Right lobe of liver (tissue), 6 donors: ENCODE measurements at regions not wholly inside any gene's neighbourhood (a gene's known extent, or its start where the extent isn't known, plus 50 kb on each side); places are given as distances from the start of the nearest gene placed in this dataset.
A peak's percentile ranks its signal among the peaks of the same experiment; 100 is the strongest.

Experiments used
- ATAC-seq, 4 donors: fragments of 200-7000 bp; cut with Tn5 transposase; one replicate each; pipeline ENCODE4 v1.9.1; 2020; ENCODE audit warnings: mild to moderate bottlenecking in 4 of 4, moderate library complexity in 4 of 4
- DNase-seq, 3 donors: peaks; one replicate each; pipeline ENCODE4 v3.0.0-alpha.2; 2020
- H3K27ac ChIP-seq, 3 donors: fragments of 200-600 bp; one replicate each; pipeline ENCODE4 v1.8.0; 2022
- H3K27me3 ChIP-seq, 2 donors: fragments of 200-600 bp; one replicate each; pipeline ENCODE4 v1.8.0; 2022
- H3K36me3 ChIP-seq, 4 donors: fragments of 200-600 bp; sonication (generic) in 1 of 4; one replicate each; pipeline versions ENCODE4 v1.5.1 to v1.8.0; 2017 to 2022; ENCODE audit warnings: control low read depth in 1 of 4
- H3K4me1 ChIP-seq, 4 donors: fragments of 200-600 bp; sonication (generic) in 1 of 4; one replicate each; pipeline versions ENCODE4 v1.5.1 to v1.8.0; 2017 to 2022; ENCODE audit warnings: control low read depth in 1 of 4
- H3K4me3 ChIP-seq, 3 donors: fragments of 200-600 bp; one replicate each; pipeline ENCODE4 v1.8.0; 2022
- H3K9me3 ChIP-seq, 4 donors: fragments of 200-600 bp; sonication (generic) in 1 of 4; one replicate each; pipeline versions ENCODE4 v1.5.1 to v1.8.0; 2017 to 2022; ENCODE audit warnings: control low read depth in 1 of 4
- POLR2A ChIP-seq: fragments of 450-650 bp; IDR thresholded peaks from one replicate; pipeline ENCODE4 v1.6.1; 2017; ENCODE audit warnings: antibody characterized with exemption, mild to moderate bottlenecking
- WGBS: methylation state at CpG from one replicate; pipeline ENCODE4 v1.1.6; 2018; ENCODE audit warnings: low coverage, low lambda C conversion rate; ENCODE audit not compliant: insufficient coverage; ENCODE audit errors: missing lambda C conversion rate; 5-methylcytosine and 5-hydroxymethylcytosine counted together
- intact Hi-C, 2 donors: fragments of 100-400 bp; cut with DNase I; formaldehyde crosslinking; loops; one replicate each; pipeline versions ENCODE4 v1.11.2 to v1.14.1; 2022
- TF ChIP-seq, protein P1 (sequence below), 4 donors: fragments of 200-600 bp in 3 of 4; fragments of 450-650 bp in 1 of 4; IDR thresholded peaks; one replicate each; pipeline versions ENCODE4 v1.5.1 to v1.8.0; 2016 to 2022; ENCODE audit warnings: antibody characterized with exemption in 4 of 4, mild to moderate bottlenecking in 2 of 4
- donor health status: DM: no; HTN: yes; CAD: no.
- donor health status: DM: no; HTN: no; CAD: no.
- donor health status: DM: no; HTN: no; CAD: no.
- donor health status: DM: no; HTN: yes; CAD: no.
- donor health status: DM: no; HTN: yes; CAD: no.

DNA sequence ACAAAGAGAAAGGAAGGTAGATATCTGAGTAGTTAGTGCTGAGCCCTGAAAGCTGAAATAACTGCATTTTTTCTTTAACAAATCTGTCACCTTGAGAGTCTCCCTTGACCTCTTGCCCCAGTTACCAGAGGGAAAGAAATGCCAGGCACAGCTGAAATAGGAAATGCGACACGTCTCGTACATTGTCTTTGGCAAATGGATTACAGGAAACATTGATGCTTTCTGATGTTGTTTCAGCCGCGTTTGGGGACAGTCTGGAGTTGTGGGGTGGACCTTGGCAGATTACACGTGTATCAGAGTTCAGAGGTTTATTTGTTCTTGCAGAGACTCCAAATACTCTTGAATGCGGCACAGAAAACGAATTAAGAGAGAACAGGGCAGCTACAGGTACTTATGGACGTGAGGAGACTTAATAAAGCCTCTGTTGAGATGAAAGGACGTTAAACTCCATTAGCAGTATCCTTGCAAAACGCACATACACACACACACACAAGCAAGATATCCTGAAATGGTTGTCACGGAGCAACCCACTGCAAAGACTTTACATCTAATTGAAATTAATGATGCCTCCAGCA is 272.8 kb upstream of the RORA start:
- ATAC-seq (peak; percentile 85 to 87 (median 86)), DNase-seq (peak in 1 of 3 donors; percentile 64)
- intact Hi-C loops = no loop called here
- H3K27ac ChIP-seq = peak overlapping the region; percentile 10 to 71 (median 25)
- 46% methylated on average over 11 of the region's 12 CpGs for WGBS
- H3K4me1 ChIP-seq = peaks cover 0 to 31% (median 13%) of the 10 kb centered on the region in 4 donors
- no peaks in the 10 kb centered on the region for H3K9me3 ChIP-seq
- no peak overlapping the region for H3K4me3 ChIP-seq
- H3K36me3 ChIP-seq = no peaks in the 10 kb centered on the region
- TF ChIP-seq POLR2A = no peak
- TF ChIP-seq, protein P1, sequence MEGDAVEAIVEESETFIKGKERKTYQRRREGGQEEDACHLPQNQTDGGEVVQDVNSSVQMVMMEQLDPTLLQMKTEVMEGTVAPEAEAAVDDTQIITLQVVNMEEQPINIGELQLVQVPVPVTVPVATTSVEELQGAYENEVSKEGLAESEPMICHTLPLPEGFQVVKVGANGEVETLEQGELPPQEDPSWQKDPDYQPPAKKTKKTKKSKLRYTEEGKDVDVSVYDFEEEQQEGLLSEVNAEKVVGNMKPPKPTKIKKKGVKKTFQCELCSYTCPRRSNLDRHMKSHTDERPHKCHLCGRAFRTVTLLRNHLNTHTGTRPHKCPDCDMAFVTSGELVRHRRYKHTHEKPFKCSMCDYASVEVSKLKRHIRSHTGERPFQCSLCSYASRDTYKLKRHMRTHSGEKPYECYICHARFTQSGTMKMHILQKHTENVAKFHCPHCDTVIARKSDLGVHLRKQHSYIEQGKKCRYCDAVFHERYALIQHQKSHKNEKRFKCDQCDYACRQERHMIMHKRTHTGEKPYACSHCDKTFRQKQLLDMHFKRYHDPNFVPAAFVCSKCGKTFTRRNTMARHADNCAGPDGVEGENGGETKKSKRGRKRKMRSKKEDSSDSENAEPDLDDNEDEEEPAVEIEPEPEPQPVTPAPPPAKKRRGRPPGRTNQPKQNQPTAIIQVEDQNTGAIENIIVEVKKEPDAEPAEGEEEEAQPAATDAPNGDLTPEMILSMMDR (IDR thresholded peaks at IDR 0.05) = no peak
- no peaks in the 10 kb centered on the region for H3K27me3 ChIP-seq

DNA sequence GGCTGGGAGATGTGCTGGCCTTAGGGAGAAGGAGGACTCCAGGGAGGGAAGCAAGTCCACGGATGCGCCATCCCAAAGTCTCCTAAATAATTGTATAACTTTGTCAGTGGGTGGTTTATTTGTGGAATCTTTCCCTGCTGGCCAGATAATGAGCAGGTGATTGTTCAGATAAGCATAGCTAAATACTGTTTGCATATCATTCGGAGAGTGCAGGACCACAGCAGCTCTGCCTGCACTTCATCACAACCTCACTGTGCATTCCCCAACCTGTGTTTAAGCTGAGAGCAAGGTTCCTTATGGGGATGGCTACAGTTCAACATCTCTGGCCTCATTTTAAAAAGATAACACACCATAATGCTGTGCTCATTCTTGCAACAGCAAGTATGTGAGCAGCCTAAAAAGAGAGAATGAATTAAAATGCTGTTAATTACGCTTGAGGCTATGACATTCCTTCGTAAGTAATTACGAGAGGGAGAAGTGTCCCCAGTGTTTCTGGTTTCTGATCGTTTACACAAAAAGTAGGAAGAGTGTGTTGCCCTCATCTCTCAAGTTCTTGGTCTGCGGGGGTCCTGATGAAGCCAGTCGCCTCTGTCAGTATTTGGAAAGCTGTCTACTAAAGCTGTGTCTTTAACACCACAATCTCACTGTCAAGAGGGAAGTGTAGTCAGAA is 272.0 kb upstream of the RORA start:
- Histone ChIP-seq H3K4me3 (no peak overlapping the region), H3K27me3 (no peaks in the 10 kb centered on the region), H3K27ac (peak overlapping the region; percentile 10 to 71 (median 16)), H3K9me3 (no peaks in the 10 kb centered on the region), H3K36me3 (no peaks in the 10 kb centered on the region), H3K4me1 (peaks cover 0 to 31% (median 13%) of the 10 kb centered on the region in 4 donors)
- peak in 3 of 4 donors; percentile 9 to 30 (median 22) for ATAC-seq
- 84% methylated on average over 9 of the region's 9 CpGs for WGBS
- intact Hi-C loops = no loop called here
- no peak for DNase-seq
- no peak for TF ChIP-seq POLR2A
- TF ChIP-seq, protein P1 (IDR thresholded peaks at IDR 0.05) = no peak

DNA sequence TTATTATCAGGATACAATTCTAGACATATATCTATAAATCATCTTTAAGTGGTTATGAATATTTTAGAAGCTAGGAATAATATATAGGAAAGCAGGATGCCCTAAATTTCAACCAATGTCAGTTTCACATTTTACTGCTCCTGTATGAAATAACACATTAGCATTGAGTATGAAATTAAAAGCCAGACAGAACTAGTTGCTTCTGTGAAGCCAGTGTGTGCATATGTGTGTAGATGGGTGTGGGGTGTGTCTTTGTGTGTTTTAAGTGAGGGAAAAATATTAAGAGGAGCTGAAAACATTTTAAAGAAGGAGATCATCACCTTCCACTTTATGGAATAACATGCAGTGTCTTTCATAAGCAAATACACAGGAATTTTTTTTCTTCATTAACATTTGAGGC is 271.4 kb upstream of the RORA start:
- DNase-seq = no peak
- no peak overlapping the region for H3K27ac ChIP-seq
- H3K4me1 ChIP-seq = peaks cover 0 to 31% (median 13%) of the 10 kb centered on the region in 4 donors
- H3K36me3 ChIP-seq = no peaks in the 10 kb centered on the region
- intact Hi-C loops = no loop called here
- no peaks in the 10 kb centered on the region for H3K27me3 ChIP-seq
- H3K4me3 ChIP-seq = no peak overlapping the region
- H3K9me3 ChIP-seq = no peaks in the 10 kb centered on the region
- TF ChIP-seq, protein P1 (IDR thresholded peaks at IDR 0.05) = no peak
- no peak for TF ChIP-seq POLR2A
- ATAC-seq = no peak

DNA sequence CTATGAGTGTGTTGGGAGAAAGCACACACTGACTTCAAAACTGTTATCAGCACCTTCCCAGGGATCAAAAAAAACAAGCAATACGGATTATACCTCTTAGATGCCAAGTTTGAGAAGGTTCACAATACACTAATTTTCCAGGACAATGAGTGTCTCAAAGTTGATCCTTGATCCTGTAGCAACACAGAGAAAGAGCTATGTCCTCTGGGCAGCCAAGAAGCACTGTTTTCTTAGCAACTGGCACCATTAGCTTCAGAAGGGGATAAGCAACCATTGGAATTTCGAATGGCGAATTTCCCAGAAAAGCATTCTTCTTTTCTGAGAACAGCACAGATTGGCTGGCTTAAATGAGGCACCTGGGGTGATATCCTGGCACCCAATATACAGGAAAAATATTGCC is 270.3 kb upstream of the RORA start:
- Histone ChIP-seq H3K4me1 (peaks cover 0 to 31% (median 13%) of the 10 kb centered on the region in 4 donors), H3K4me3 (no peak overlapping the region), H3K36me3 (no peaks in the 10 kb centered on the region), H3K27ac (no peak overlapping the region), H3K9me3 (no peaks in the 10 kb centered on the region), H3K27me3 (no peaks in the 10 kb centered on the region)
- ATAC-seq (no peak), DNase-seq (no peak)
- intact Hi-C loops = no loop called here
- TF ChIP-seq POLR2A = no peak
- TF ChIP-seq, protein P1 (IDR thresholded peaks at IDR 0.05) = no peak
- WGBS = 83% methylated on average over 3 of the region's 3 CpGs
